GM23338 (cell line): ENCODE measurements at regions not wholly inside any gene's neighbourhood (a gene's known extent, or its start where the extent isn't known, plus 50 kb on each side); places are given as distances from the start of the nearest gene placed in this dataset.

Experiments used
- ATAC-seq: fragments of 200-7000 bp; cut with Tn5 transposase; 3 replicates; pipeline ENCODE4 v1.9.1; 2020
- DNase-seq: peaks from one replicate; pipeline ENCODE4 v3.0.0-alpha.2; 2015; ENCODE audit warnings: low spot score
- H2AFZ ChIP-seq: fragments of 200-600 bp; sonication (generic); 2 replicates; pipeline ENCODE4 v1.8.0; 2016; ENCODE audit warnings: antibody characterized with exemption, mild to moderate bottlenecking, moderate library complexity
- H3F3A ChIP-seq: fragments of 200-600 bp; sonication (generic); replicated peaks from 2 replicates; pipeline ENCODE4 v1.8.0; 2017; ENCODE audit warnings: antibody characterized with exemption, mixed run types, low read depth
- H3K27ac ChIP-seq: fragments of 200-600 bp; sonication (generic); 2 replicates; pipeline ENCODE4 v1.6.1; 2016; ENCODE audit warnings: low read depth
- H3K27me3 ChIP-seq: fragments of 200-600 bp; sonication (generic); 2 replicates; pipeline ENCODE4 v1.8.0; 2016; ENCODE audit warnings: mild to moderate bottlenecking, mixed run types, moderate library complexity; ENCODE audit not compliant: insufficient read depth
- H3K36me3 ChIP-seq: fragments of 200-600 bp; sonication (generic); 2 replicates; pipeline ENCODE4 v1.8.0; 2016; ENCODE audit warnings: mild to moderate bottlenecking; ENCODE audit not compliant: insufficient read depth
- H3K4me1 ChIP-seq: fragments of 200-600 bp; sonication (generic); 2 replicates; pipeline ENCODE4 v1.8.0; 2016; ENCODE audit warnings: mild to moderate bottlenecking, moderate library complexity; ENCODE audit not compliant: insufficient read depth
- H3K4me2 ChIP-seq: fragments of 200-600 bp; sonication (generic); 2 replicates; pipeline ENCODE4 v1.7.1; 2017; ENCODE audit warnings: mixed run types
- H3K4me3 ChIP-seq: fragments of 200-600 bp; sonication (generic); 2 replicates; pipeline ENCODE4 v1.6.1; 2016; ENCODE audit warnings: mixed run types
- H3K79me2 ChIP-seq: fragments of 200-600 bp; sonication (generic); replicated peaks from 2 replicates; pipeline ENCODE4 v1.8.0; 2017; ENCODE audit warnings: mild to moderate bottlenecking; ENCODE audit not compliant: insufficient read depth
- H3K9me2 ChIP-seq: fragments of 200-600 bp; sonication (generic); 2 replicates; pipeline ENCODE4 v1.8.0; 2017; ENCODE audit not compliant: insufficient read depth
- H4K20me1 ChIP-seq: fragments of 200-600 bp; sonication (generic); replicated peaks from 2 replicates; pipeline ENCODE4 v1.8.0; 2017; ENCODE audit warnings: mild to moderate bottlenecking; ENCODE audit not compliant: insufficient read depth
- H3K27ac Mint-ChIP-seq: 2 replicates; pipeline ENCODE4 v1.8.0; 2020; ENCODE audit warnings: inconsistent platforms, mild to moderate bottlenecking, moderate library complexity, mixed read lengths
- H3K27me3 Mint-ChIP-seq: 3 replicates; pipeline ENCODE4 v1.8.0; 2022; ENCODE audit warnings: low read depth, mild to moderate bottlenecking, moderate library complexity, mixed read lengths, inconsistent platforms; ENCODE audit not compliant: insufficient read depth, poor library complexity
- H3K36me3 Mint-ChIP-seq: 3 replicates; pipeline ENCODE4 v1.8.0; 2021; ENCODE audit warnings: low read depth, mild to moderate bottlenecking, inconsistent platforms, moderate library complexity, mixed read lengths
- H3K4me1 Mint-ChIP-seq: 3 replicates; pipeline ENCODE4 v1.8.0; 2020; ENCODE audit warnings: mild to moderate bottlenecking, inconsistent platforms, mixed read lengths
- H3K4me3 Mint-ChIP-seq: 3 replicates; pipeline ENCODE4 v1.8.0; 2021; ENCODE audit warnings: moderate library complexity, mild to moderate bottlenecking, inconsistent platforms, mixed read lengths
- H3K9me3 Mint-ChIP-seq: 3 replicates; pipeline ENCODE4 v1.8.0; 2020; ENCODE audit warnings: moderate library complexity, mild to moderate bottlenecking, inconsistent platforms, mixed read lengths
- CREB1 ChIP-seq: fragments of 250-450 bp; sonication (Bioruptor Pico); IDR thresholded peaks from 2 replicates; pipeline ENCODE4 v1.5.0; 2020; ENCODE audit warnings: low read depth, mild to moderate bottlenecking, moderate library complexity
- EZH2 ChIP-seq: fragments of 200-600 bp; sonication (generic); IDR thresholded peaks from one replicate; pipeline ENCODE4 v1.8.0; 2017; ENCODE audit warnings: antibody characterized with exemption, mild to moderate bottlenecking, low read depth; ENCODE audit not compliant: unreplicated experiment
- EZH2phosphoT487 ChIP-seq: fragments of 200-600 bp; sonication (generic); IDR thresholded peaks from one replicate; pipeline ENCODE4 v1.8.1; 2018; ENCODE audit warnings: antibody characterized with exemption; ENCODE audit not compliant: unreplicated experiment
- JUNB ChIP-seq: IDR thresholded peaks from one replicate; pipeline ENCODE4 v1.6.1; 2016; ENCODE audit warnings: antibody characterized with exemption; ENCODE audit not compliant: unreplicated experiment
- NANOG ChIP-seq: IDR thresholded peaks from 2 replicates; pipeline ENCODE4 v1.6.1; 2016; ENCODE audit warnings: antibody characterized with exemption, borderline replicate concordance
- STAT1 ChIP-seq: IDR thresholded peaks from one replicate; pipeline ENCODE4 v1.6.1; 2016; ENCODE audit warnings: antibody characterized with exemption; ENCODE audit not compliant: unreplicated experiment
- ZNF114 ChIP-seq: fragments of 250-450 bp; sonication (Bioruptor Pico); IDR thresholded peaks from 2 replicates; pipeline ENCODE4 v1.5.0; 2020; ENCODE audit warnings: mild to moderate bottlenecking, moderate library complexity
- ZNF331 ChIP-seq: fragments of 250-450 bp; sonication (Bioruptor Pico); IDR thresholded peaks from 2 replicates; pipeline ENCODE4 v1.5.0; 2020; ENCODE audit warnings: low read depth, mild to moderate bottlenecking, moderate library complexity
- TF ChIP-seq, protein P1 (sequence below): IDR thresholded peaks from 2 replicates; pipeline ENCODE4 v1.6.1; 2016; ENCODE audit warnings: antibody characterized with exemption
- TF ChIP-seq, protein P2 (sequence below): fragments of 250-450 bp; sonication (Bioruptor Pico); IDR thresholded peaks from 2 replicates; pipeline ENCODE4 v1.5.0; 2020; ENCODE audit warnings: mild to moderate bottlenecking, moderate library complexity
- TF ChIP-seq, protein P3 (sequence below): IDR thresholded peaks from one replicate; pipeline ENCODE4 v1.6.1; 2018; ENCODE audit warnings: antibody characterized with exemption; ENCODE audit not compliant: unreplicated experiment

DNA sequence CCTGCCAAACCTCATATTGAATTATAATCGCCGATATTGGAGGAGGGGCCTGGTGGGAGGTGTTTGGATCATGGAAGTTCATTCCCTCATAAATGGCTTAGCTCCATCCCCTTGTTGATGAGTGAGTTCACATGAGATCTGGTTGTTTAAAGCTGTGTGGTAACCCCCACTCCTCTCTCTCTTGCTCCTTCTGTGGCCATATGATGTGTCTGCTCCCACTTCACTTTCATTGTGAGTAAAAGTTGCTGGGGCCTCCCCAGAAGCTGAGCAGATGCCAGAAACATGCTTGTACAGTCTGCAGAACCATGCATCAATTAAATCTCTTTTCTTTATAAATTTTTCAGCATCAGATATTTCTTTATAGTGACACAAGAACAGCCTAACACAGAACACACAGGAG lies 929.0 kb upstream of the FAT3 start:
- Histone ChIP-seq H3K79me2 (no peaks in the 10 kb centered on the region), H2AFZ (no peak overlapping the region), H4K20me1 (no peaks in the 10 kb centered on the region), H3K27ac (no peak overlapping the region), H3K4me3 (no peak overlapping the region), H3K9me2 (no peaks in the 10 kb centered on the region), H3F3A (no peaks in the 10 kb centered on the region), H3K4me1 (no peaks in the 10 kb centered on the region), H3K4me2 (no peak overlapping the region), H3K27me3 (no peaks in the 10 kb centered on the region), H3K36me3 (no peaks in the 10 kb centered on the region)
- no peak overlapping the region for H3K4me3 Mint-ChIP-seq
- ATAC-seq (no peak), DNase-seq (no peak)
- no peak for TF ChIP-seq STAT1
- TF ChIP-seq JUNB: no peak
- TF ChIP-seq, protein P1, sequence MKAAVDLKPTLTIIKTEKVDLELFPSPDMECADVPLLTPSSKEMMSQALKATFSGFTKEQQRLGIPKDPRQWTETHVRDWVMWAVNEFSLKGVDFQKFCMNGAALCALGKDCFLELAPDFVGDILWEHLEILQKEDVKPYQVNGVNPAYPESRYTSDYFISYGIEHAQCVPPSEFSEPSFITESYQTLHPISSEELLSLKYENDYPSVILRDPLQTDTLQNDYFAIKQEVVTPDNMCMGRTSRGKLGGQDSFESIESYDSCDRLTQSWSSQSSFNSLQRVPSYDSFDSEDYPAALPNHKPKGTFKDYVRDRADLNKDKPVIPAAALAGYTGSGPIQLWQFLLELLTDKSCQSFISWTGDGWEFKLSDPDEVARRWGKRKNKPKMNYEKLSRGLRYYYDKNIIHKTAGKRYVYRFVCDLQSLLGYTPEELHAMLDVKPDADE: no peak
- TF ChIP-seq NANOG: no peak
- no peak for TF ChIP-seq ZNF114
- no peak for TF ChIP-seq CREB1 (CRISPR knock-in tag)
- TF ChIP-seq, protein P2, sequence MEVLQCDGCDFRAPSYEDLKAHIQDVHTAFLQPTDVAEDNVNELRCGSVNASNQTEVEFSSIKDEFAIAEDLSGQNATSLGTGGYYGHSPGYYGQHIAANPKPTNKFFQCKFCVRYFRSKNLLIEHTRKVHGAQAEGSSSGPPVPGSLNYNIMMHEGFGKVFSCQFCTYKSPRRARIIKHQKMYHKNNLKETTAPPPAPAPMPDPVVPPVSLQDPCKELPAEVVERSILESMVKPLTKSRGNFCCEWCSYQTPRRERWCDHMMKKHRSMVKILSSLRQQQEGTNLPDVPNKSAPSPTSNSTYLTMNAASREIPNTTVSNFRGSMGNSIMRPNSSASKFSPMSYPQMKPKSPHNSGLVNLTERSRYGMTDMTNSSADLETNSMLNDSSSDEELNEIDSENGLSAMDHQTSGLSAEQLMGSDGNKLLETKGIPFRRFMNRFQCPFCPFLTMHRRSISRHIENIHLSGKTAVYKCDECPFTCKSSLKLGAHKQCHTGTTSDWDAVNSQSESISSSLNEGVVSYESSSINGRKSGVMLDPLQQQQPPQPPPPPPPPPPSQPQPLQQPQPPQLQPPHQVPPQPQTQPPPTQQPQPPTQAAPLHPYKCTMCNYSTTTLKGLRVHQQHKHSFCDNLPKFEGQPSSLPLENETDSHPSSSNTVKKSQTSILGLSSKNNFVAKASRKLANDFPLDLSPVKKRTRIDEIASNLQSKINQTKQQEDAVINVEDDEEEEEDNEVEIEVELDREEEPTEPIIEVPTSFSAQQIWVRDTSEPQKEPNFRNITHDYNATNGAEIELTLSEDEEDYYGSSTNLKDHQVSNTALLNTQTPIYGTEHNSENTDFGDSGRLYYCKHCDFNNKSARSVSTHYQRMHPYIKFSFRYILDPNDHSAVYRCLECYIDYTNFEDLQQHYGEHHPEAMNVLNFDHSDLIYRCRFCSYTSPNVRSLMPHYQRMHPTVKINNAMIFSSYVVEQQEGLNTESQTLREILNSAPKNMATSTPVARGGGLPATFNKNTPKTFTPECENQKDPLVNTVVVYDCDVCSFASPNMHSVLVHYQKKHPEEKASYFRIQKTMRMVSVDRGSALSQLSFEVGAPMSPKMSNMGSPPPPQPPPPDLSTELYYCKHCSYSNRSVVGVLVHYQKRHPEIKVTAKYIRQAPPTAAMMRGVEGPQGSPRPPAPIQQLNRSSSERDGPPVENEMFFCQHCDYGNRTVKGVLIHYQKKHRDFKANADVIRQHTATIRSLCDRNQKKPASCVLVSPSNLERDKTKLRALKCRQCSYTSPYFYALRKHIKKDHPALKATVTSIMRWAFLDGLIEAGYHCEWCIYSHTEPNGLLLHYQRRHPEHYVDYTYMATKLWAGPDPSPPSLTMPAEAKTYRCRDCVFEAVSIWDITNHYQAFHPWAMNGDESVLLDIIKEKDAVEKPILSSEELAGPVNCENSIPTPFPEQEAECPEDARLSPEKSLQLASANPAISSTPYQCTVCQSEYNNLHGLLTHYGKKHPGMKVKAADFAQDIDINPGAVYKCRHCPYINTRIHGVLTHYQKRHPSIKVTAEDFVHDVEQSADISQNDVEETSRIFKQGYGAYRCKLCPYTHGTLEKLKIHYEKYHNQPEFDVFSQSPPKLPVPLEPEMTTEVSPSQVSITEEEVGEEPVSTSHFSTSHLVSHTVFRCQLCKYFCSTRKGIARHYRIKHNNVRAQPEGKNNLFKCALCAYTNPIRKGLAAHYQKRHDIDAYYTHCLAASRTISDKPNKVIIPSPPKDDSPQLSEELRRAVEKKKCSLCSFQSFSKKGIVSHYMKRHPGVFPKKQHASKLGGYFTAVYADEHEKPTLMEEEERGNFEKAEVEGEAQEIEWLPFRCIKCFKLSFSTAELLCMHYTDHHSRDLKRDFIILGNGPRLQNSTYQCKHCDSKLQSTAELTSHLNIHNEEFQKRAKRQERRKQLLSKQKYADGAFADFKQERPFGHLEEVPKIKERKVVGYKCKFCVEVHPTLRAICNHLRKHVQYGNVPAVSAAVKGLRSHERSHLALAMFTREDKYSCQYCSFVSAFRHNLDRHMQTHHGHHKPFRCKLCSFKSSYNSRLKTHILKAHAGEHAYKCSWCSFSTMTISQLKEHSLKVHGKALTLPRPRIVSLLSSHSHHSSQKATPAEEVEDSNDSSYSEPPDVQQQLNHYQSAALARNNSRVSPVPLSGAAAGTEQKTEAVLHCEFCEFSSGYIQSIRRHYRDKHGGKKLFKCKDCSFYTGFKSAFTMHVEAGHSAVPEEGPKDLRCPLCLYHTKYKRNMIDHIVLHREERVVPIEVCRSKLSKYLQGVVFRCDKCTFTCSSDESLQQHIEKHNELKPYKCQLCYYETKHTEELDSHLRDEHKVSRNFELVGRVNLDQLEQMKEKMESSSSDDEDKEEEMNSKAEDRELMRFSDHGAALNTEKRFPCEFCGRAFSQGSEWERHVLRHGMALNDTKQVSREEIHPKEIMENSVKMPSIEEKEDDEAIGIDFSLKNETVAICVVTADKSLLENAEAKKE (CRISPR knock-in tag): no peak
- TF ChIP-seq EZH2phosphoT487: no peak
- no peak for TF ChIP-seq EZH2
- TF ChIP-seq, protein P3, sequence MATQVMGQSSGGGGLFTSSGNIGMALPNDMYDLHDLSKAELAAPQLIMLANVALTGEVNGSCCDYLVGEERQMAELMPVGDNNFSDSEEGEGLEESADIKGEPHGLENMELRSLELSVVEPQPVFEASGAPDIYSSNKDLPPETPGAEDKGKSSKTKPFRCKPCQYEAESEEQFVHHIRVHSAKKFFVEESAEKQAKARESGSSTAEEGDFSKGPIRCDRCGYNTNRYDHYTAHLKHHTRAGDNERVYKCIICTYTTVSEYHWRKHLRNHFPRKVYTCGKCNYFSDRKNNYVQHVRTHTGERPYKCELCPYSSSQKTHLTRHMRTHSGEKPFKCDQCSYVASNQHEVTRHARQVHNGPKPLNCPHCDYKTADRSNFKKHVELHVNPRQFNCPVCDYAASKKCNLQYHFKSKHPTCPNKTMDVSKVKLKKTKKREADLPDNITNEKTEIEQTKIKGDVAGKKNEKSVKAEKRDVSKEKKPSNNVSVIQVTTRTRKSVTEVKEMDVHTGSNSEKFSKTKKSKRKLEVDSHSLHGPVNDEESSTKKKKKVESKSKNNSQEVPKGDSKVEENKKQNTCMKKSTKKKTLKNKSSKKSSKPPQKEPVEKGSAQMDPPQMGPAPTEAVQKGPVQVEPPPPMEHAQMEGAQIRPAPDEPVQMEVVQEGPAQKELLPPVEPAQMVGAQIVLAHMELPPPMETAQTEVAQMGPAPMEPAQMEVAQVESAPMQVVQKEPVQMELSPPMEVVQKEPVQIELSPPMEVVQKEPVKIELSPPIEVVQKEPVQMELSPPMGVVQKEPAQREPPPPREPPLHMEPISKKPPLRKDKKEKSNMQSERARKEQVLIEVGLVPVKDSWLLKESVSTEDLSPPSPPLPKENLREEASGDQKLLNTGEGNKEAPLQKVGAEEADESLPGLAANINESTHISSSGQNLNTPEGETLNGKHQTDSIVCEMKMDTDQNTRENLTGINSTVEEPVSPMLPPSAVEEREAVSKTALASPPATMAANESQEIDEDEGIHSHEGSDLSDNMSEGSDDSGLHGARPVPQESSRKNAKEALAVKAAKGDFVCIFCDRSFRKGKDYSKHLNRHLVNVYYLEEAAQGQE: no peak
- no peak for TF ChIP-seq ZNF331 (CRISPR knock-in tag)
- peak overlapping the region; percentile 59; the same call in 1 of the 2 replicates for H3K27ac Mint-ChIP-seq
- H3K9me3 Mint-ChIP-seq: no peaks in the 10 kb centered on the region
- no peaks in the 10 kb centered on the region for H3K4me1 Mint-ChIP-seq
- peaks cover 2% of the 10 kb centered on the region for H3K27me3 Mint-ChIP-seq
- no peaks in the 10 kb centered on the region for H3K36me3 Mint-ChIP-seq
